WTC11 (cell line): ENCODE measurements at regions not wholly inside any gene's neighbourhood (a gene's known extent, or its start where the extent isn't known, plus 50 kb on each side); places are given as distances from the start of the nearest gene placed in this dataset.

Source experiments
- ATAC-seq: fragments of 200-7000 bp; cut with Tn5 transposase; 2 replicates; pipeline ENCODE4 v1.10.0; 2021; ENCODE audit warnings: mild to moderate bottlenecking, moderate library complexity
- CTCF ChIA-PET: fragments of 300-600 bp; sonication (Branson Sonifier 250); formaldehyde crosslinking; loops from one replicate; lab custom pipeline; 2021; ENCODE audit warnings: antibody characterized with exemption; lab: Charles Lee
- POLR2A ChIA-PET: fragments of 350-600 bp; sonication (Branson Sonifier 250); formaldehyde crosslinking; loops from one replicate; lab custom pipeline; 2021; ENCODE audit warnings: antibody characterized with exemption; lab: Charles Lee
- DNase-seq: peaks from one replicate; pipeline ENCODE4 v3.0.0; 2021; ENCODE audit warnings: low spot score
- H3K27ac Mint-ChIP-seq: 2 replicates; pipeline ENCODE4 v1.8.0; 2021; ENCODE audit warnings: mixed read lengths
- H3K27me3 Mint-ChIP-seq: 2 replicates; pipeline ENCODE4 v1.8.0; 2021; ENCODE audit warnings: low read depth, mild to moderate bottlenecking, moderate library complexity, mixed read lengths
- H3K36me3 Mint-ChIP-seq: 2 replicates; pipeline ENCODE4 v1.8.0; 2021; ENCODE audit warnings: mixed read lengths
- H3K4me1 Mint-ChIP-seq: 2 replicates; pipeline ENCODE4 v1.8.0; 2022; ENCODE audit warnings: mixed read lengths
- H3K4me3 Mint-ChIP-seq: 2 replicates; pipeline ENCODE4 v1.8.0; 2021; ENCODE audit warnings: mild to moderate bottlenecking, moderate library complexity, mixed read lengths
- H3K9me3 Mint-ChIP-seq: 2 replicates; pipeline ENCODE4 v1.8.0; 2021; ENCODE audit warnings: mixed read lengths
- AFF4 ChIP-seq: sonication (generic); formaldehyde crosslinking; IDR thresholded peaks from 2 replicates; pipeline ENCODE4 v1.8.1; 2023; ENCODE audit warnings: mild to moderate bottlenecking, missing genetic modification reagents, borderline replicate concordance
- CREM ChIP-seq: sonication (generic); formaldehyde crosslinking; IDR thresholded peaks from 2 replicates; pipeline ENCODE4 v1.8.1; 2022; ENCODE audit warnings: mild to moderate bottlenecking, missing genetic modification reagents, moderate library complexity
- ELF4 ChIP-seq: sonication (generic); formaldehyde crosslinking; IDR thresholded peaks from 2 replicates; pipeline ENCODE4 v1.8.1; 2022; ENCODE audit warnings: low read depth, mild to moderate bottlenecking, moderate library complexity, missing genetic modification reagents
- EMX1 ChIP-seq: fragments of 250-450 bp; sonication (Bioruptor Pico); IDR thresholded peaks from 2 replicates; pipeline ENCODE4 v1.8.0; 2021; ENCODE audit warnings: mild to moderate bottlenecking
- ETV6 ChIP-seq: sonication (generic); formaldehyde crosslinking; IDR thresholded peaks from 2 replicates; pipeline ENCODE4 v1.8.1; 2022; ENCODE audit warnings: mild to moderate bottlenecking, missing genetic modification reagents
- GABPB1 ChIP-seq: sonication (generic); formaldehyde crosslinking; IDR thresholded peaks from 2 replicates; pipeline ENCODE4 v1.8.1; 2023; ENCODE audit warnings: mild to moderate bottlenecking, missing genetic modification reagents
- GTF2I ChIP-seq: fragments of 250-450 bp; sonication (Bioruptor Pico); conservative IDR thresholded peaks from 2 replicates; pipeline ENCODE4 v1.4.0; 2021; ENCODE audit warnings: mild to moderate bottlenecking
- JAZF1 ChIP-seq: fragments of 250-450 bp; sonication (Bioruptor Pico); IDR thresholded peaks from 2 replicates; pipeline ENCODE4 v1.9.0; 2021; ENCODE audit warnings: moderate library complexity, mild to moderate bottlenecking, inconsistent platforms
- MLX ChIP-seq: sonication (generic); formaldehyde crosslinking; IDR thresholded peaks from 2 replicates; pipeline ENCODE4 v1.8.1; 2023; ENCODE audit warnings: mild to moderate bottlenecking, missing genetic modification reagents, moderate library complexity
- NFATC4 ChIP-seq: fragments of 250-450 bp; sonication (Bioruptor Pico); IDR thresholded peaks from 2 replicates; pipeline ENCODE4 v1.9.0; 2021; ENCODE audit warnings: mild to moderate bottlenecking
- NR1H2 ChIP-seq: sonication (generic); formaldehyde crosslinking; IDR thresholded peaks from 2 replicates; pipeline ENCODE4 v1.9.0; 2021; ENCODE audit warnings: mild to moderate bottlenecking, moderate library complexity, missing genetic modification reagents
- PRRX2 ChIP-seq: fragments of 250-450 bp; sonication (Bioruptor Pico); IDR thresholded peaks from 2 replicates; pipeline ENCODE4 v1.8.0; 2021; ENCODE audit warnings: mild to moderate bottlenecking
- SMAD3 ChIP-seq: sonication (generic); formaldehyde crosslinking; IDR thresholded peaks from 2 replicates; pipeline ENCODE4 v1.8.0; 2022; ENCODE audit warnings: missing genetic modification reagents, mild to moderate bottlenecking, borderline replicate concordance
- TCF7 ChIP-seq: sonication (generic); formaldehyde crosslinking; IDR thresholded peaks from 2 replicates; pipeline ENCODE4 v1.8.0; 2022; ENCODE audit warnings: mild to moderate bottlenecking, low read depth, missing genetic modification reagents, moderate library complexity
- TP53 ChIP-seq: sonication (generic); formaldehyde crosslinking; IDR thresholded peaks from 2 replicates; pipeline ENCODE4 v1.8.1; 2023; ENCODE audit warnings: mild to moderate bottlenecking, missing genetic modification reagents
- ZNF121 ChIP-seq: sonication (generic); formaldehyde crosslinking; IDR thresholded peaks from 2 replicates; pipeline ENCODE4 v1.8.0; 2023; ENCODE audit warnings: missing genetic modification reagents
- ZNF138 ChIP-seq: sonication (generic); formaldehyde crosslinking; conservative IDR thresholded peaks from 2 replicates; pipeline ENCODE4 v1.8.1; 2022; ENCODE audit warnings: mild to moderate bottlenecking, moderate library complexity, missing genetic modification reagents
- ZNF263 ChIP-seq: sonication (generic); formaldehyde crosslinking; IDR thresholded peaks from 2 replicates; pipeline ENCODE4 v1.8.1; 2022; ENCODE audit warnings: low read depth, mild to moderate bottlenecking, moderate library complexity, missing genetic modification reagents
- ZNF425 ChIP-seq: fragments of 250-450 bp; sonication (Bioruptor Pico); conservative IDR thresholded peaks from 2 replicates; pipeline ENCODE4 v1.9.0; 2021; ENCODE audit warnings: mild to moderate bottlenecking
- ZSCAN18 ChIP-seq: fragments of 250-450 bp; sonication (Bioruptor Pico); IDR thresholded peaks from 2 replicates; pipeline ENCODE4 v2.1.2; 2022; ENCODE audit warnings: mild to moderate bottlenecking, moderate library complexity

- no peak for TF ChIP-seq MLX (CRISPR knock-in tag)
- Mint-ChIP-seq H3K9me3 (peaks cover 24% of the 10 kb centered on the region; the same call in 1 of the 2 replicates), H3K4me3 (no peak overlapping the region), H3K27me3 (no peaks in the 10 kb centered on the region), H3K36me3 (0 out of 2 replicates have a peak, but pooled peaks cover 4% of the 10 kb centered on the region), H3K4me1 (no peaks in the 10 kb centered on the region; the same call in 1 of the 2 replicates), H3K27ac (no peak overlapping the region)
- POLR2A ChIA-PET, result no interaction called here
- ATAC-seq (no peak), DNase-seq (no peak)
- CTCF ChIA-PET, result no interaction called here
These were observed 1783.9 kb downstream of the SUCLG1 start for GRCh38 chr2:82675186-82675585.

- H3K27ac Mint-ChIP-seq, result no peak overlapping the region
- CTCF ChIA-PET, result no interaction called here
These were observed 1784.4 kb downstream of the SUCLG1 start for GRCh38 chr2:82674652-82675051.

GRCh38 chr2:82667491-82667890, 1791.6 kb downstream of the SUCLG1 start:
- TF ChIP-seq NFATC4 (CRISPR knock-in tag) (no peak), PRRX2 (CRISPR knock-in tag) (no peak), SMAD3 (no peak), EMX1 (no peak), ZNF121 (CRISPR knock-in tag) (no peak), NR1H2 (CRISPR knock-in tag) (no peak), JAZF1 (CRISPR knock-in tag) (no peak), CREM (no peak), ZNF425 (no peak), GTF2I (CRISPR knock-in tag) (no peak), ELF4 (CRISPR knock-in tag) (no peak), ZSCAN18 (CRISPR knock-in tag) (no peak), AFF4 (CRISPR knock-in tag) (no peak), ZNF263 (CRISPR knock-in tag) (no peak), GABPB1 (CRISPR knock-in tag) (no peak), ZNF138 (CRISPR knock-in tag) (no peak), MLX (CRISPR knock-in tag) (no peak)
- Mint-ChIP-seq H3K36me3 (no peaks in the 10 kb centered on the region), H3K27me3 (no peaks in the 10 kb centered on the region; the same call in 1 of the 2 replicates), H3K9me3 (0 out of 2 replicates have a peak, but pooled peaks cover 5% of the 10 kb centered on the region), H3K4me1 (peaks cover 5% of the 10 kb centered on the region; the same call in 1 of the 2 replicates), H3K4me3 (no peak overlapping the region), H3K27ac (no peak overlapping the region)
- no peak for DNase-seq
- ChIA-PET CTCF (no interaction called here), POLR2A (no interaction called here)
- ATAC-seq, result no peak

More at GRCh38 chr2:82674652-82675051, 1784.4 kb downstream of the SUCLG1 start:
- H3K4me1 Mint-ChIP-seq, result no peaks in the 10 kb centered on the region; the same call in 1 of the 2 replicates
- ATAC-seq (no peak), DNase-seq (no peak)
- no peaks in the 10 kb centered on the region for H3K27me3 Mint-ChIP-seq
- TF ChIP-seq ETV6 (CRISPR knock-in tag) (no peak), TCF7 (CRISPR knock-in tag) (no peak), GTF2I (CRISPR knock-in tag) (no peak), ZSCAN18 (CRISPR knock-in tag) (no peak), TP53 (CRISPR knock-in tag) (no peak)
- POLR2A ChIA-PET, result no interaction called here
- 0 out of 2 replicates have a peak, but pooled peaks cover 4% of the 10 kb centered on the region for H3K36me3 Mint-ChIP-seq
- peaks cover 19% of the 10 kb centered on the region; the same call in 1 of the 2 replicates for H3K9me3 Mint-ChIP-seq
- no peak overlapping the region for H3K4me3 Mint-ChIP-seq
